HS-5 (cell line): ENCODE measurements at regions not wholly inside any gene's neighbourhood (a gene's known extent, or its start where the extent isn't known, plus 50 kb on each side); places are given as distances from the start of the nearest gene placed in this dataset.

Experiments
- DNase-seq: peaks from one replicate; pipeline ENCODE4 v3.0.0-alpha.2; 2012; ENCODE audit warnings: low read depth

DNA sequence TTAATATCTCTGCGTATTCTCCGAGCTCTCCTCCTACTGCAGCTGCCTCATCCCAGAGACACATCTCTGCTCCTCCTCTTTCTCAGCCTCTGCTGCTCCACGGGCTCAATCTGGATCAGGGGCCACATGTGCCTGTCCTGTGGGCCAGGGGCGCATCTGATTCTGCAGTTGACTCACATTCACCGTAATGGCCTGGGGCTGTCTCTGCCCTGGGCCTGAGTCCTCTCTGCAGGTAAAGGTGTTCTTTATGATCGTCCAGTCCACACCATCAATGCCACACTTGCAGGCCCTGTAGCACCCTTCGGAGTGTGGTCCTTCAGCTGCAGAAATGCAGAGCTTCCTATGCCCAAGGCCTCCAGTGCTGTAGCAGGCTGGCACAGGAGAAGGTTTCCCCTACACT is 154.5 kb downstream of the OAT start:
- DNase-seq: no peak

DNA sequence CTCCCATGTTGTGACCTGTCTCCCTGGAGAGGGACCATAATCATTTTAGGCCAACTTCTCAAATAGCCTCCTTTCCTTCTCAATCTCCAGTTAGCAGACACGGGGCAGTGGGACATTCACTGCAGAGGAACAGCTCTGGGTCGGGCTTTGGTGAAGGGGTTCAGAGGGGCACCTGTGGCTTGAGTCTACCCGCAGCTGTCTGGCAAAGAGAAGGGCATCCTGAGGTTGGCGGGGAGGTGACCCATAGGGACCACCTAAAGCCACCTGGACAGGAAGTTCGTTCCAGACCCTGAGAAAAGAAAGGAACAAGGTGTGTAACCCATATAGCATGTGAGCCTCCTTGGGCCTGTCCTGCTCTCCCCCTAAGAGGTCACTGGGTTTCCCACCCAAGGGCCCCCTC is 155.0 kb downstream of the OAT start:
- no peak for DNase-seq

- no peak for DNase-seq
Observed at GRCh38 chr10:124262971-124263370, 155.8 kb downstream of the OAT start.

GRCh38 chr10:124262234-124262865 is 156.4 kb downstream of the OAT start:
- no peak for DNase-seq

DNA sequence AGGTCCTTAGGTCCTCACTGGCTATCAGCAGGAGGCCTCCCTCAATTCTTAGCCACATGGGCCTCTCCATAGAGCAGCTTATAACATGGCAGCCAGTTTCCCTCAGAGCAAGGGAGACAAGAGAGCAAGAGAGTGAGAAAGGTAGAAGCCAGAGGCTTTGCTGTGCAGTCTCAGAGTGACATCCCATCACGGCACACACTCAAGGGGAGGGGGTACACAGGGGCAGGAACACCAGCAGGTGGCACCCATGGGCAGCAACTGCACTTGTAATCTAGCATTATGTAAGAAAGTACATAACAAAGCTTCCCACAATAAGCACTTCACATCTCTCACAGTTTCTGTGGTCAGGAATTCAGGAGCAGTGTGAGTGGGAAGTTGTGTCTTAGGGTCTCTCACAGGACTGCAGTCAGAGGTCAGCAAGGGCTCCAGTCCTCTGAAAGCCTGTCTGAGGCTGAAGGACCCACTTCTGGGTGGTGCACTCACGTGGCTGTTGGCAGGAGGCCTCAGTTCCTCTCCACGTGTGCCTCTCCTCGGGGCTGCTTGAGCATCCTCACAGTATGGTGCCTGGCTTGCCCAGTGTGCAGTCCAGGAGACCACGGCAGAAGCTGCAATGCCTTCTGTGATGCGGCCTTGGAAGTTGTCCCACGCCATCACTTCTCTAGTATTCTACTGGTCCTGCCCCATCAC is 159.4 kb downstream of the OAT start:
- no peak for DNase-seq

DNA sequence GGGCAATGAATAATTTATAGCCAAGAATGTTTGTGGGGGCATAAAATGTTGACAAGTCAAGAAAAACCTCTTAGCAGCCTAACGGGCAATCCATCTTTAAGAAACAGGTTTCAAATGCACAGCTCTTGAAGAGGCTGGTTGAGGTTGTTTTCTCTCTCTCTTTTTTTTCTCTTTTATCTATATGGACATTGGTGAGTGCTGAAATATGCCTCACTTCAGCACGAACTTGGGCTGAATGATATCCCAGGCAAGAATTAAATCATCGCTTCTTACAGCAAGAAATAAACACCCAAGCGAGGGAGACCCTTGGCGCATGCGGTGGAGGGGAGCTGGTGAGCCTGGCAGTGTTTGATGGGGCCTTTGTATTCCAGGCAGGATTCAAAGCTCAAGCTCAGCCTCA is 160.9 kb downstream of the OAT start:
- DNase-seq: no peak

DNA sequence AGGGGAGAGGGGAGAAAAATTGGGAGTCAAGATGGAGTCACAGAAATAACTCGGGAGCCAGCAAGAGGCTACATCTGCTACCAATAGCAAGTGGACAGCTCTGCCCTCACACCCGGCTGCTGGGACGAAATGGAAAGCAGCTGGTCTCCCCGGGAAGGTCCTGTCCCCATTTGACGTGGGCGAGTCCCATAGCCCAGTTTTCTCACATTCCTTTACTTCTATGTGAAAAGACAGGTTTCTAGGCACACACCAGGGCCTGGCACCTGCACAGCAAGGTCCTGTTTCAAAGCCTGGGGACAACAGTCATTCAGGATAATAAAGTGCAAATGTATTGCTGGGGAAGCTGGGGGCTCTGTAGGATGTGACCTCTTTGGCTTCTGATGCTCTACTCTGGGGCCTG is 162.6 kb downstream of the OAT start:
- DNase-seq: no peak

GRCh38 chr10:124255556-124255955 is 162.2 kb upstream of the CHST15 start:
- no peak for DNase-seq

- DNase-seq: no peak
Observed at GRCh38 chr10:124254490-124254889, 161.1 kb upstream of the CHST15 start.

DNA sequence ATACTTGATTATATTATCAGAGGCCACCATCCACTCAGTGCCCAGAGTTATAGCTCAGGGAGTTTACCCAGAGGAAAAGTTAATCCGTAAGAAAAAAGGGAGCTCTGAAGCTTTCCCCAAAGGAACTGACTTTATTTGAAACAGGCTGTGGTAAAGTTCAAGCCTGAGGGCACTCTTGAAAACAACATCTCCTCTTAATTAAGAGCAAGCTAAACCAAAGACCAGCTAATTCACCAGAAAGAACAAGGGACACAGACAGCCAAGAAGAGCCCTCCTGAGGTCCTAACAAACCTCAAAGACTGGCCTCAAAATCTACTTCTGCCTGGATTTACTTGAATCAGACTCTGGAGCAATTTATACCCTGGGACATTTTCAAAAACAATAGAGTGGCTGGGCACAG is 159.6 kb upstream of the CHST15 start:
- no peak for DNase-seq

- no peak for DNase-seq
Observed at GRCh38 chr10:124252097-124252715, 158.8 kb upstream of the CHST15 start.

- no peak for DNase-seq
Observed at GRCh38 chr10:124251317-124252065, 158.1 kb upstream of the CHST15 start.

- DNase-seq: no peak
Observed at GRCh38 chr10:124250506-124250905, 157.1 kb upstream of the CHST15 start.

DNA sequence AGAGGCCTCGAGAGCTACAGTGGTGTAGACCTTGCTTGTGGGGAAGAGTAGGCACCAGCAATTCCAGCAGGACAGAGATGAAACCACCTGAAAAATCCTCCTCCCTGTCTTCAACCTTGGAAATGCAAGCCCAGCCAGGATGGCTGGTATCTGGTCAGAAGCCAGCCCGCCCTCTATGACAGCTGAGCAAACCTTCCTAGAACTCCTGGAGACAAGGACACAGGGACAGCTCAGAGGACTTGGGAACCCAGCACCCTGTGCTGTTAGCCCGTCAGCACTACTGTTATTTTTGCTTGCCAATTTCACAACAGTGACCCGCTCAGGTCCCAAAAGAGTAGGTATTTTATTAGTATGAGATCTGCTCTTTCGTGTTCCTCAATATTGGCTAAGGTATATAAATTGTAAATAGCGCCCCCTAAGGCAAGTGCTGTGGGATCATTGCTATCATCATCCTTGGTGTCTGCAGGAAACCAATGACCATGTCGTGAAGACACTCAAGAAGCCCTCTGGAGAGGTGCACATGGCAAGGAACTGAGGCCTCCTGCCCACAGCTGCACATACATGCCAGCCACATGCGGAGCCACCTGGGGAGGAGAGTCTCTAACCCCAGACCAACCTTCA is 156.5 kb upstream of the CHST15 start:
- DNase-seq: no peak

GRCh38 chr10:124249196-124249595 is 155.8 kb upstream of the CHST15 start:
- no peak for DNase-seq

DNA sequence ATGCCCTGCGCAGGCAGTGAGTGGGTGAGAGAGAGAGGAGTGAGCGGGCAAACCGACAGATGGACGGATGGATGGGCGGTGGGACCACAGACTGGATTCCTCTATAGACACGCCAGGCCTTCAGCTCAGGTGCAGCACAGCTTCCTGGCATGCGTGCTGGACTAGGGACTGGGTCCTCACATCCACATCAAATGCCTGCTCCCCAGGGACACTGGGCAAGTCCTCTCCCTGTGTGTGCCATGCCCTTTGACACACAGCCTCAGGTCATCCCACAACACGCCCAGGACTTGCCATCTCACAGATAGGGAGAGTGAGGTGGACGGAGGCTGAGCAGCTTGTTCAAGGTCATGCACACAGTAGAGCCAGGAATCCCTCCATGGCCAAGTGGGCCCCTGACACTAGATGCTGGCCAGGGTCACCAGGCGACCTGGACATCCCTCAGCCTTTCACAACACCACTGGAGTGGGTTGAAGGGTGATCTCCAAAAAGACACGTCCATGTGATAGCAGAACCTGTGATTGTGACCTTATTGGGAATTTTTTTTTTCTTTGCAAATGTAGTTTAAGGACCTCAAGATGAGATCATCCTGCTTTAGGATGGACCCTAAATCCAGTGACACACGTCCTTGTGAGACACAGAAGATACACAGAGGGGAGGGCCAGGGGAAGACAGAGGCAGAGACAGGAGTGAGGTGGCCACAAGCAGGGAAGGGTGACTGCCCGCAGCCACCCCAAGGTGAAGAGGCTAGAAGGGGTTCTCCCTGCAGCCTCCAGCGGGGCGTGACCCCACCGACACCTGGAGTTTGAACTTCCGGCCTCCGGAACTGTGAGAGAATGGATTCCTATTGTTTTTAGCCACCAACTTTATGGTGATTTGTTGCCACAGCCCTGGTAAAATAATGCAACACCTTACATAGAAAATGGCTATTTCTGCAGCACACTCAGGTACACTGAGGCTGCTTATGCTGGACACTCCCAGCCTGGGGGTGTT is 155.0 kb upstream of the CHST15 start:
- no peak for DNase-seq

- no peak for DNase-seq
Observed at GRCh38 chr10:124245806-124246440, 152.5 kb upstream of the CHST15 start.

DNA sequence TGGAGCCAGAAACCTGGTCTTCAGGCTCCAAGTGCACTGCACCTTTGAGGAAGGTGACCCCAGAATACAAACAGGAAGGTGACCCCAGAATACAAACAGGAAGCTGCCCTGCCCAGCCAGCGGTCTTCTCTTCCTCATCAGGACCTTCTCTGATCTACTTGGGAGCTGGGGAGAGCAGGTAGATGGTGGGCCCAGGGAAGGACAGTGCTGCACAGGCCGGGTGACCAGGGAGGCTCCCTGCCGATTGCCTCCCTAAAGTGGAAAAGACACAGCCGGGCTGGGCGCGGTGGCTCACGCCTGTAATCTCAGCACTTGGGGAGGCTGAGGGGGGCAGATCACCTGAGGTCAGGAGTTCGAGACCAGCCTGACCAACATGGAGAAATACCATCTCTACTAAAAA is 151.8 kb upstream of the CHST15 start:
- DNase-seq: no peak

DNA sequence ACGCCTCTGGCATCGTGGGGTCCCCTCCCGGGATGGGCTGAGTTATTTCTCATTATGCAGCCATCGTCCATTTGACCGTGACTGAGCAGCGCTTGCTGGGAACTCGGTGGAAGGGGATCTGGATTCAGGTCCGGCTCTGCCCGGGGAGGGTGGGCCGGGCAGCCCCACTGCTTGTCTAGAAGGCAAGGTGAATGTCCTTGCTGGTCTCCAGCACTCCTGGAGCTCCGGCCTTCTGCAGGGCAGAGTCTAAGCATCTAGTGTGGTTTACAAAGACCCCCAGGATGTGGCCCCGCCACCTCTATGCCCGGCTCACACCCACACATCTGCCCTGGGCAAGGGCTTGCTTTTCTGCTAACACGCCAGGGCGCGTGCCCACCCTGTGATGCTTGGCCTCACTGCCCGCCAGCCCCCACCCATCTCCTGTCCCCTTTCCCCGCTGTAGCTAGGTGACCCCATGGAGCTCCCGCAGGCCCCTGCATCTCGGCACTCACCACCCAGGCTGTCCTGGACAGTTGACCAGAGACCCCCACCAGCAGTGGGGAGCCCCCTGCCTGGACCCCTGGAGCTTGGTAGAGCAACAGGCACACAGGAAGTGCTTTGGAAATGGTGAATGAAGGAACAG is 151.0 kb upstream of the CHST15 start:
- DNase-seq: no peak

- DNase-seq: no peak
Observed at GRCh38 chr10:124243702-124244121, 150.3 kb upstream of the CHST15 start.
